SH-SY5Y (cell line): ENCODE measurements at regions not wholly inside any gene's neighbourhood (a gene's known extent, or its start where the extent isn't known, plus 50 kb on each side); places are given as distances from the start of the nearest gene placed in this dataset.

Source experiments
- GATA2 ChIP-seq: IDR thresholded peaks from 2 replicates; pipeline ENCODE4 v1.6.1; 2011; ENCODE audit warnings: mild to moderate bottlenecking, low read depth, low read length
- GATA3 ChIP-seq: IDR thresholded peaks from 2 replicates; pipeline ENCODE4 v1.6.1; 2011; ENCODE audit warnings: low read depth, mild to moderate bottlenecking, low read length, moderate library complexity

- no peak for TF ChIP-seq GATA3
- TF ChIP-seq GATA2 = no peak
Measured at GRCh38 chr2:215548714-215549113, 112.8 kb upstream of the FN1 start.

- TF ChIP-seq GATA2 (no peak), GATA3 (no peak)
Measured at GRCh38 chr2:215542690-215543089, 106.8 kb upstream of the FN1 start.

- TF ChIP-seq GATA3 (no peak), GATA2 (no peak)
Measured at GRCh38 chr2:215540658-215541057, 104.8 kb upstream of the FN1 start.

DNA sequence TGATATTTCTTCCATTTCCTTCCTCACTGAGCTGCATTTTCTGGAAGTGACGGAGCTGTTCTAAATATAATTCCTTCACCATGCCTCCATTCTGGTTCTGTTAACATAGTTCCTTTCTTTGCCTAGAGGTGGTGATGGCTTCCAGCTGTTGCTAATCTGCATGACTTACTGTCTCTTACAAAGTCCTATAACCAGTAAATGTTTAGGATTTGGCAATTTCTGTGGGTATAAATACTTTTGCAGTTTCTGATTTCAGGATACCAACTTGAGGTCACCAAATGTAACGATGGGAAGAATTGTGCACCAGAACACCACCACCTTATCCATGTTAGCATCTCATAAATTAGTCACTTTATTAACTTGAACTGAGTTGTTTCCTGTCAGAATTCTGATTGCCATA is 101.7 kb upstream of the FN1 start:
- TF ChIP-seq GATA2 (no peak), GATA3 (no peak)

GRCh38 chr2:215536510-215536909 is 100.6 kb upstream of the FN1 start:
- no peak for TF ChIP-seq GATA3

DNA sequence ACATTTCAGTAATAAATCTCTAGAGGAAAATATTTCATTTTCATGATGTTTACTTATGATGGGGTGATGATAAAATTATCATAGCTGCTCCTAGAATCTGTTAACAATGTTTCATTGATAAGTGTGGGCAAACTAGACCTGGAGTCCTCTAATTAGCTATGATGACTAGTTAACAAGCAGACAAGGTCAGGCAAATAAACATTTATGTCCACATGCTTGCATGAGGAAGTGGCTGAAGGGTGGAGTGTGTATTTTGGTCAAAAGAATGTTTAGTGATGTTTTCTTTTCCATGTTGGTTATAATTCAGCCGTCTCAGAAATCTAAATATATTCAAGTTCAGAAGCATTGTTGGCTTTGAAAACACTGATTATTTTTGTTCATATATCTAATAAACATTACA is 99.9 kb upstream of the FN1 start:
- TF ChIP-seq GATA2 = no peak
- no peak for TF ChIP-seq GATA3

- TF ChIP-seq GATA3 (no peak), GATA2 (no peak)
Measured at GRCh38 chr2:215535125-215535668, 99.3 kb upstream of the FN1 start.

- TF ChIP-seq GATA2 (no peak), GATA3 (no peak)
Measured at GRCh38 chr2:215532844-215533243, 97.0 kb upstream of the FN1 start.

- TF ChIP-seq GATA3 (no peak), GATA2 (no peak)
Measured at GRCh38 chr2:215531284-215531683, 95.4 kb upstream of the FN1 start.

GRCh38 chr2:215530191-215530968 is 94.5 kb upstream of the FN1 start:
- TF ChIP-seq GATA2 (no peak), GATA3 (no peak)

GRCh38 chr2:215529271-215529670 is 93.4 kb upstream of the FN1 start:
- TF ChIP-seq GATA3 (no peak), GATA2 (no peak)

DNA sequence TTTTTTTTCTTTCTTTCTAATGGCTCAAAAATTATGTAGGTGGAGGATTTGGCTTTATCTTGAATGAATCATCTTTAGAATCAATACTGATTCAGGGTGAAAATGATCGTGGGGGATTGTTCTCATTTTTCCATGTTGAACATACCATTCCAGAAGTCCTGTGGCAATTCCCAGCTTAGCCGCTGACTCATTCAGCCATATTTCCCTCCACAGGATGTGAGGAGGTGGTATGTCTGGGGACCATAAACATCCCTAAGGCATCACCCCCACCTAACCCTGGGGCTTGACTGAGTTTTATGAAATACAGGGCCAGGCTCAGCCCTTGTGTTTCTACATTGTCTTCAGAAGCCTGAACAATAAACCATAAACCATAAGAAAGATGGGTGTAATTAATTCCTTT is 92.7 kb upstream of the FN1 start:
- TF ChIP-seq GATA2 (no peak), GATA3 (no peak)

- no peak for TF ChIP-seq GATA2
Measured at GRCh38 chr2:215527736-215528135, 91.9 kb upstream of the FN1 start.

DNA sequence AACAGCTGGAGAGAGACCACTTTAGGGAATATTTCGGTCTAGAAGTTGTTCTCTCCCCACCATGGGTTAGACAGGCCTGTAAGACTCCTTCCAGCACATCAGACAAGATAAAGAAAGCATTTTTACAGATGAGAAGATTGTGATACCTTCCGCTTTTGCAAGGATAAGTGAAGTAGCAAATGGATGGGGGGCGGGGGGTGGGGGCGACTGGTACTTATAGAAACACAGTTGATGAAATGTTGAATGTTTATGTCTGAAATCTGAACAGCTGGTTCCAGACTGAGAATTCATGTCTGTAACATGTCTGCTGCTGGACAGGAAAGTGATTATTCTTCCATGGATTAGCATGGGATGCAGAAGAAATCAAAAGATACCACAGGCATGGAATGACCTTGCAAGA is 90.5 kb upstream of the FN1 start:
- TF ChIP-seq GATA2 = no peak
- no peak for TF ChIP-seq GATA3

DNA sequence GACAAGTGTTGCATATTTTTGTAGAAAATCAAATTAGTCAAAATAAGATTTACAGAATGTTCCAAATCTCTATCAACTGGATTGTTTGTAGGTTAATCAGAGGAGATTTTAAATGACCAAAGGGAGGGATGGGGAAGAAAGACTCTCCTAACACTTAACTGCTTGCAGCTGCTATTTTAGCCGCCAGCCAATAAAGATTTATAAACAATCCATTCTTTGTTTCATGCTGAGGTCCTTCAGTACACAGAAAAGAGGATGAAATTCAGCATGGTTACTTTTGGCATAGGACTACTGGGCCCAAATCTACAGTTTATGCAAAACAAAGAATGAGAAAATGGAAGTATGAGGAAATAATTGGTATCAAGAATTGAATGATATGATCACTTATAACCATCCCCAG is 86.4 kb upstream of the FN1 start:
- TF ChIP-seq GATA2 = no peak
- no peak for TF ChIP-seq GATA3

- TF ChIP-seq GATA3 (no peak), GATA2 (no peak)
Measured at GRCh38 chr2:215521031-215521430, 85.2 kb upstream of the FN1 start.
